ENCODE measurements at regions not wholly inside any gene's neighbourhood (a gene's known extent, or its start where the extent isn't known, plus 50 kb on each side); places are given as distances from the start of the nearest gene placed in this dataset.

- TF ChIP-seq CTCF (IDR thresholded peaks at IDR 0.05): no peak
- TF ChIP-seq POLR2A (IDR thresholded peaks at IDR 0.05): no peak
Measured at GRCh38 chr5:121691478-121691877, 160.2 kb upstream of the FTMT start.
